SIG-M5 (cell line): ENCODE measurements at regions not wholly inside any gene's neighbourhood (a gene's known extent, or its start where the extent isn't known, plus 50 kb on each side); places are given as distances from the start of the nearest gene placed in this dataset.

Source experiments
- DNase-seq: peaks from one replicate; lab custom pipeline; 2025; lab: John Stamatoyannopoulos, UW

GRCh38 chr20:48463916-48464315 is 363.9 kb downstream of the PREX1 start:
- no peak for DNase-seq

GRCh38 chr20:48463096-48463720 is 364.6 kb downstream of the PREX1 start:
- no peak for DNase-seq

GRCh38 chr20:48461735-48462119 is 366.1 kb downstream of the PREX1 start:
- no peak for DNase-seq

- no peak for DNase-seq
Measured at GRCh38 chr20:48461091-48461734, 366.6 kb downstream of the PREX1 start.

- DNase-seq: no peak
Measured at GRCh38 chr20:48460681-48461080, 367.1 kb downstream of the PREX1 start.

GRCh38 chr20:48459722-48460395 is 367.9 kb downstream of the PREX1 start:
- no peak for DNase-seq

GRCh38 chr20:48458601-48459385 is 369.0 kb downstream of the PREX1 start:
- no peak for DNase-seq

GRCh38 chr20:48458003-48458377 is 369.8 kb downstream of the PREX1 start:
- DNase-seq: no peak

- DNase-seq: no peak
Measured at GRCh38 chr20:48457193-48458002, 370.4 kb downstream of the PREX1 start.

GRCh38 chr20:48456366-48457192 is 371.2 kb downstream of the PREX1 start:
- no peak for DNase-seq

- DNase-seq: no peak
Measured at GRCh38 chr20:48455651-48456365, 372.0 kb downstream of the PREX1 start.

GRCh38 chr20:48454671-48455490 is 372.9 kb downstream of the PREX1 start:
- DNase-seq: no peak

GRCh38 chr20:48453477-48454093 is 374.2 kb downstream of the PREX1 start:
- no peak for DNase-seq

GRCh38 chr20:48451401-48451800 is 376.4 kb downstream of the PREX1 start:
- no peak for DNase-seq

GRCh38 chr20:48448666-48449600 is 378.9 kb downstream of the PREX1 start:
- no peak for DNase-seq

GRCh38 chr20:48447456-48447855 is 380.3 kb downstream of the PREX1 start:
- no peak for DNase-seq

- DNase-seq: no peak
Measured at GRCh38 chr20:48445827-48446226, 382.0 kb downstream of the PREX1 start.

- DNase-seq: no peak
Measured at GRCh38 chr20:48444249-48444648, 383.6 kb downstream of the PREX1 start.
